Activated T-helper 1 cell treated with anti-CD3 and anti-CD28 coated beads, Interleukin-12 subunit alpha, Interleukin-12 subunit beta, Interleukin-2, Interleukin-4 antibody, amounts not matched to agents 30 ng/mL and 10 ng/mL and 1 ng/mL, durations not matched to agents 14 hours and 24 hours and 36 hours (primary cell): ENCODE measurements at regions not wholly inside any gene's neighbourhood (a gene's known extent, or its start where the extent isn't known, plus 50 kb on each side); places are given as distances from the start of the nearest gene placed in this dataset.

Experiments
- DNase-seq: peaks from one replicate; pipeline ENCODE4 v3.0.0; 2021; ENCODE audit warnings: low spot score
- H3K27ac Mint-ChIP-seq: one replicate; pipeline ENCODE4 v1.8.0; 2021; ENCODE audit warnings: mild to moderate bottlenecking, mixed read lengths
- H3K27me3 Mint-ChIP-seq: one replicate; pipeline ENCODE4 v1.8.0; 2022; ENCODE audit warnings: mild to moderate bottlenecking, moderate library complexity, mixed read lengths; ENCODE audit not compliant: insufficient read depth
- H3K36me3 Mint-ChIP-seq: one replicate; pipeline ENCODE4 v1.8.0; 2021; ENCODE audit warnings: low read depth, mixed read lengths
- H3K4me1 Mint-ChIP-seq: one replicate; pipeline ENCODE4 v1.8.0; 2021; ENCODE audit warnings: low read depth, mixed read lengths
- H3K4me3 Mint-ChIP-seq: one replicate; pipeline ENCODE4 v1.8.0; 2021; ENCODE audit warnings: mild to moderate bottlenecking, moderate library complexity, mixed read lengths
- H3K9me3 Mint-ChIP-seq: one replicate; pipeline ENCODE4 v1.8.0; 2021; ENCODE audit warnings: mixed read lengths
- intact Hi-C: fragments of 100-400 bp; cut with micrococcal nuclease; formaldehyde crosslinking; loops from one replicate; pipeline ENCODE4 v1.15.1; 2024

GRCh38 chr1:65065524-65066418, 82.2 kb upstream of the AK4 start:
- intact Hi-C loops: loop anchor here (2.0 to 10.0 kb wide), 9 partner anchors 149 to 1543 kb away; partner anchors contain the start of genes EFCAB7, ITGB3BP, LEPR and LEPROT
- Mint-ChIP-seq H3K27me3 (no peaks in the 10 kb centered on the region), H3K36me3 (peaks cover 3% of the 10 kb centered on the region), H3K4me1 (peaks cover 41% of the 10 kb centered on the region), H3K27ac (peak overlapping the region; percentile 67), H3K4me3 (peak overlapping the region; percentile 89), H3K9me3 (no peaks in the 10 kb centered on the region)
- DNase-seq: no peak

GRCh38 chr1:65066419-65066765, 81.6 kb upstream of the AK4 start:
- peak overlapping the region; percentile 89 for H3K4me3 Mint-ChIP-seq
- intact Hi-C loops: loop anchor here (2.0 to 10.0 kb wide), 9 partner anchors 148 to 1544 kb away; partner anchors contain the start of genes EFCAB7, ITGB3BP, LEPR and LEPROT
- H3K27ac Mint-ChIP-seq: peak overlapping the region; percentile 75
- H3K4me1 Mint-ChIP-seq: peaks cover 41% of the 10 kb centered on the region
- H3K36me3 Mint-ChIP-seq: peaks cover 3% of the 10 kb centered on the region
- H3K27me3 Mint-ChIP-seq: no peaks in the 10 kb centered on the region
- no peaks in the 10 kb centered on the region for H3K9me3 Mint-ChIP-seq
- no peak for DNase-seq

- Mint-ChIP-seq H3K9me3 (no peaks in the 10 kb centered on the region), H3K4me3 (peak overlapping the region; percentile 89), H3K36me3 (peaks cover 3% of the 10 kb centered on the region), H3K27me3 (no peaks in the 10 kb centered on the region), H3K4me1 (peaks cover 41% of the 10 kb centered on the region), H3K27ac (peak overlapping the region; percentile 75)
- intact Hi-C loops: loop anchor here (1.0 to 10.0 kb wide), 12 partner anchors 81 to 1544 kb away; partner anchors contain the start of genes AK4, EFCAB7, ITGB3BP and JAK1
- peak; percentile 67 for DNase-seq
These were observed 81.1 kb upstream of the AK4 start for GRCh38 chr1:65066766-65067490.

GRCh38 chr1:65067491-65068201, 80.4 kb upstream of the AK4 start:
- peak overlapping the region; percentile 95 for H3K27ac Mint-ChIP-seq
- peaks cover 3% of the 10 kb centered on the region for H3K36me3 Mint-ChIP-seq
- no peaks in the 10 kb centered on the region for H3K27me3 Mint-ChIP-seq
- H3K9me3 Mint-ChIP-seq: no peaks in the 10 kb centered on the region
- DNase-seq: peak; percentile 25
- H3K4me3 Mint-ChIP-seq: peak overlapping the region; percentile 89
- H3K4me1 Mint-ChIP-seq: peaks cover 41% of the 10 kb centered on the region
- intact Hi-C loops: loop anchor here (1.0 to 10.0 kb wide), 14 partner anchors 65 to 1545 kb away; partner anchors contain the start of genes AK4, EFCAB7, ITGB3BP and JAK1

- Mint-ChIP-seq H3K27ac (peak overlapping the region; percentile 95), H3K4me1 (peaks cover 41% of the 10 kb centered on the region), H3K36me3 (peaks cover 3% of the 10 kb centered on the region), H3K4me3 (peak overlapping the region; percentile 89), H3K27me3 (peaks cover 5% of the 10 kb centered on the region), H3K9me3 (no peaks in the 10 kb centered on the region)
- intact Hi-C loops: loop anchor here (2.0 to 10.0 kb wide), 8 partner anchors 66 to 1476 kb away; partner anchors contain the start of gene PGM1
- no peak for DNase-seq
These were observed 79.6 kb upstream of the AK4 start for GRCh38 chr1:65068202-65069010.

GRCh38 chr1:65069011-65069565, 78.9 kb upstream of the AK4 start:
- H3K27me3 Mint-ChIP-seq: peaks cover 6% of the 10 kb centered on the region
- peak overlapping the region; percentile 95 for H3K27ac Mint-ChIP-seq
- intact Hi-C loops: loop anchor here (2.0 to 10.0 kb wide), 8 partner anchors 66 to 1477 kb away; partner anchors contain the start of gene PGM1

GRCh38 chr1:65072845-65073244, 75.2 kb upstream of the AK4 start:
- no peak for DNase-seq
- no peaks in the 10 kb centered on the region for H3K9me3 Mint-ChIP-seq
- no peak overlapping the region for H3K27ac Mint-ChIP-seq
- intact Hi-C loops: no loop called here
- no peaks in the 10 kb centered on the region for H3K36me3 Mint-ChIP-seq
- H3K4me1 Mint-ChIP-seq: peaks cover 38% of the 10 kb centered on the region
- peaks cover 6% of the 10 kb centered on the region for H3K27me3 Mint-ChIP-seq
- H3K4me3 Mint-ChIP-seq: no peak overlapping the region

More at GRCh38 chr1:65069011-65069565, 78.9 kb upstream of the AK4 start:
- peaks cover 41% of the 10 kb centered on the region for H3K4me1 Mint-ChIP-seq
- H3K4me3 Mint-ChIP-seq: peak overlapping the region; percentile 89
- no peak for DNase-seq
- H3K9me3 Mint-ChIP-seq: no peaks in the 10 kb centered on the region
- peaks cover 3% of the 10 kb centered on the region for H3K36me3 Mint-ChIP-seq

- peaks cover 10% of the 10 kb centered on the region for H3K27me3 Mint-ChIP-seq
- H3K36me3 Mint-ChIP-seq: no peaks in the 10 kb centered on the region
- H3K4me3 Mint-ChIP-seq: no peak overlapping the region
- H3K9me3 Mint-ChIP-seq: no peaks in the 10 kb centered on the region
- DNase-seq: peak; percentile 47
- intact Hi-C loops: loop anchor here (1.0 to 5.0 kb wide), 6 partner anchors 15 to 806 kb away; no protein-coding TSS in a partner anchor
- H3K27ac Mint-ChIP-seq: no peak overlapping the region
- H3K4me1 Mint-ChIP-seq: peaks cover 19% of the 10 kb centered on the region
These were observed 72.7 kb upstream of the AK4 start for GRCh38 chr1:65075123-65075976.

- H3K27ac Mint-ChIP-seq: no peak overlapping the region
- intact Hi-C loops: loop anchor here (5.0 kb wide), 1 partner anchor 335 kb away; no protein-coding TSS in a partner anchor
- no peaks in the 10 kb centered on the region for H3K9me3 Mint-ChIP-seq
- peaks cover 13% of the 10 kb centered on the region for H3K27me3 Mint-ChIP-seq
- H3K4me3 Mint-ChIP-seq: no peak overlapping the region
- H3K36me3 Mint-ChIP-seq: no peaks in the 10 kb centered on the region
- peaks cover 18% of the 10 kb centered on the region for H3K4me1 Mint-ChIP-seq
- DNase-seq: no peak
These were observed 70.6 kb upstream of the AK4 start for GRCh38 chr1:65077369-65077768.

- no peak for DNase-seq
- intact Hi-C loops: loop anchor here (5.0 kb wide), 1 partner anchor 338 kb away; no protein-coding TSS in a partner anchor
- peaks cover 13% of the 10 kb centered on the region for H3K4me1 Mint-ChIP-seq
- no peaks in the 10 kb centered on the region for H3K9me3 Mint-ChIP-seq
- peaks cover 9% of the 10 kb centered on the region for H3K27me3 Mint-ChIP-seq
- no peaks in the 10 kb centered on the region for H3K36me3 Mint-ChIP-seq
- H3K4me3 Mint-ChIP-seq: no peak overlapping the region
- no peak overlapping the region for H3K27ac Mint-ChIP-seq
These were observed 68.1 kb upstream of the AK4 start for GRCh38 chr1:65079941-65080340.
